H1 (cell line): ENCODE measurements at regions not wholly inside any gene's neighbourhood (a gene's known extent, or its start where the extent isn't known, plus 50 kb on each side); places are given as distances from the start of the nearest gene placed in this dataset.

ENCODE experiments used
- ASH2L ChIP-seq: fragments of 200-600, 300-600 bp; sonication (generic); IDR thresholded peaks from one replicate; pipeline ENCODE4 v1.7.1; 2017; ENCODE audit warnings: low read length
- CREB1 ChIP-seq: IDR thresholded peaks from 2 replicates; pipeline ENCODE4 v1.6.1; 2012; ENCODE audit warnings: inconsistent platforms
- GTF2F1 ChIP-seq: IDR thresholded peaks from 2 replicates; pipeline ENCODE4 v1.6.1; 2012; ENCODE audit warnings: low read depth, low read length, improper control_type of control experiment, borderline replicate concordance
- JUN ChIP-seq: IDR thresholded peaks from 2 replicates; pipeline ENCODE4 v1.6.1; 2011; ENCODE audit warnings: low read depth, mild to moderate bottlenecking, improper control_type of control experiment, low read length
- SIN3A ChIP-seq, 2 experiments: IDR thresholded peaks in 1 of 2; conservative IDR thresholded peaks in 1 of 2; 2 replicates each; pipeline ENCODE4 v1.6.1; 2011 to 2012; ENCODE audit warnings: low read length in 2 of 2, improper control_type of control experiment in 1 of 2, low read depth in 1 of 2, mild to moderate bottlenecking in 1 of 2
- SUZ12 ChIP-seq: fragments of 200-600 bp; sonication (generic); IDR thresholded peaks from 2 replicates; pipeline ENCODE4 v1.6.1; 2012; ENCODE audit warnings: mild to moderate bottlenecking, inconsistent platforms, low read length, moderate library complexity, mixed read lengths
- TEAD4 ChIP-seq: IDR thresholded peaks from 2 replicates; pipeline ENCODE4 v1.6.1; 2012; ENCODE audit warnings: low read depth, low read length, inconsistent platforms, mixed read lengths
- YY1 ChIP-seq: IDR thresholded peaks from 2 replicates; pipeline ENCODE4 v1.6.1; 2011; ENCODE audit warnings: low read depth, mild to moderate bottlenecking, low read length
- TF ChIP-seq, protein P1 (sequence below): IDR thresholded peaks from 2 replicates; pipeline ENCODE4 v1.6.1; 2011; ENCODE audit warnings: low read length, improper control_type of control experiment
- TF ChIP-seq, protein P2 (sequence below): IDR thresholded peaks from 2 replicates; pipeline ENCODE4 v1.6.1; 2011; ENCODE audit warnings: low read depth, mild to moderate bottlenecking, low read length; ENCODE audit not compliant: insufficient read depth

GRCh38 chr7:20267482-20267881 lies 50.3 kb upstream of the MACC1 start (continued):
- TF ChIP-seq TEAD4, result no peak
- no peak for TF ChIP-seq SUZ12
- TF ChIP-seq, protein P1, sequence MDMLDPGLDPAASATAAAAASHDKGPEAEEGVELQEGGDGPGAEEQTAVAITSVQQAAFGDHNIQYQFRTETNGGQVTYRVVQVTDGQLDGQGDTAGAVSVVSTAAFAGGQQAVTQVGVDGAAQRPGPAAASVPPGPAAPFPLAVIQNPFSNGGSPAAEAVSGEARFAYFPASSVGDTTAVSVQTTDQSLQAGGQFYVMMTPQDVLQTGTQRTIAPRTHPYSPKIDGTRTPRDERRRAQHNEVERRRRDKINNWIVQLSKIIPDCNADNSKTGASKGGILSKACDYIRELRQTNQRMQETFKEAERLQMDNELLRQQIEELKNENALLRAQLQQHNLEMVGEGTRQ, result no peak
- TF ChIP-seq GTF2F1, result no peak
- TF ChIP-seq ASH2L, result peak; percentile 11
- TF ChIP-seq YY1, result no peak
- TF ChIP-seq SIN3A (conservative IDR thresholded peaks at IDR 0.05 in 1 of 2, IDR thresholded peaks at IDR 0.05 in 1 of 2; ENCODE audit: low read depth in 1 of 2, low read length in 2 of 2), result no peak
- TF ChIP-seq, protein P2, sequence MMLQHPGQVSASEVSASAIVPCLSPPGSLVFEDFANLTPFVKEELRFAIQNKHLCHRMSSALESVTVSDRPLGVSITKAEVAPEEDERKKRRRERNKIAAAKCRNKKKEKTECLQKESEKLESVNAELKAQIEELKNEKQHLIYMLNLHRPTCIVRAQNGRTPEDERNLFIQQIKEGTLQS, result no peak
- no peak for TF ChIP-seq CREB1
- TF ChIP-seq JUN, result no peak
